ENCODE measurements at regions not wholly inside any gene's neighbourhood (a gene's known extent, or its start where the extent isn't known, plus 50 kb on each side); places are given as distances from the start of the nearest gene placed in this dataset.

DNA sequence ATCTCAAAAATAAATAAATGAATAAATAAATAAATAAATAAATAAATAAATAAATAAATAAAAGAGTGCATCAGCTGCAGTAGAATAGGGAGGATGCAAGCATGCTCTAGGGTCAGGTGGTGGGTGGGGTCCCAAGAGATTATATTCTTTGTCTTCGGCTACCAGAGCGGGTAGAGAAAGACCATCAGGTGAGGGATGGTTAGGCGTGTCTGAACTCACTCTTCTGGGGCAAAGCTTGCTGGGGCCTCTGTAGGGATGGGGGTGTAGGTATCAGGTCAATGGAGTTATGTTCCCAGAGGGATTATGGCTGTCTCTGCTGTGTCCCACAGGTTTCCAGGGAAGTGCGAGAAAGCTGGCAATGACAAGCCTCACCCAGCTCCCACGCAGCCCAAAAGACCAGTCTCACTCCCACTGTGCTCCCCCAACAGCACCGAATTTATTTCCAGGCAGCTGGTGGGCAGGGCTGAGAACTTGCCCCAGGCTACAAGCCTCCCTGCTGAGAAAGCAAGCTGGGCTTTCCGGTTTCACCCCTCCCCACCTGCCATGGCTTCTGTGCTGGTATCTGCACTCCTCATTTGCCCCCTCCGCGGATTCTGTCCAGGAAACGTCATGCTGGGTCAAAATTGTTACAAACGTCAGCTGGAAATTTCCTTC, 180.8 kb downstream of the LURAP1L start:
- TF ChIP-seq, protein P1, sequence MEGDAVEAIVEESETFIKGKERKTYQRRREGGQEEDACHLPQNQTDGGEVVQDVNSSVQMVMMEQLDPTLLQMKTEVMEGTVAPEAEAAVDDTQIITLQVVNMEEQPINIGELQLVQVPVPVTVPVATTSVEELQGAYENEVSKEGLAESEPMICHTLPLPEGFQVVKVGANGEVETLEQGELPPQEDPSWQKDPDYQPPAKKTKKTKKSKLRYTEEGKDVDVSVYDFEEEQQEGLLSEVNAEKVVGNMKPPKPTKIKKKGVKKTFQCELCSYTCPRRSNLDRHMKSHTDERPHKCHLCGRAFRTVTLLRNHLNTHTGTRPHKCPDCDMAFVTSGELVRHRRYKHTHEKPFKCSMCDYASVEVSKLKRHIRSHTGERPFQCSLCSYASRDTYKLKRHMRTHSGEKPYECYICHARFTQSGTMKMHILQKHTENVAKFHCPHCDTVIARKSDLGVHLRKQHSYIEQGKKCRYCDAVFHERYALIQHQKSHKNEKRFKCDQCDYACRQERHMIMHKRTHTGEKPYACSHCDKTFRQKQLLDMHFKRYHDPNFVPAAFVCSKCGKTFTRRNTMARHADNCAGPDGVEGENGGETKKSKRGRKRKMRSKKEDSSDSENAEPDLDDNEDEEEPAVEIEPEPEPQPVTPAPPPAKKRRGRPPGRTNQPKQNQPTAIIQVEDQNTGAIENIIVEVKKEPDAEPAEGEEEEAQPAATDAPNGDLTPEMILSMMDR (IDR thresholded peaks at IDR 0.05; ENCODE audit: insufficient read depth, low read depth, low read length, missing control alignments), result no peak
- DNase-seq (ENCODE audit: low read depth), result no peak

DNA sequence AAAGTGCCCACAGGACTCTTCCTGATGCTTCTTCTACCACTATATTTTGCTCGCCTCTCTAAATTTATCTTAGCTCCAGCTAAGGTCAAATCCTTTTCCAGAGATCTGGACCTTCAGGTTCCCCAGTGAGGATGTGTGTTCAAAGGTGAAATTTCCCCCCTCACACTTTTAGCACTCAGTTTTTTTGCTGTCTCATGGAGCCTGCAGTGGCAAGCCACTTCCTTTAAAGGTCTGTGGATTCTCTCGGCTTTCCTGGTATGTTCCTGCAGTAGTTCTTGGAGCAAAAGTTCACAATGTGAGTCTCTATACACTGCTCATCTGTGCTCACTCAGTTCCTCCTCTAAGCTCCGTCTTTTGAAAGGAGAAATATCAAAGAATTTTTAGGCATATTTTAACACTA, 181.4 kb downstream of the LURAP1L start:
- TF ChIP-seq, protein P1 (IDR thresholded peaks at IDR 0.05; ENCODE audit: insufficient read depth, low read depth, low read length, missing control alignments), result no peak
- no peak overlapping the region for H3K4me3 ChIP-seq (ENCODE audit: low read depth, low read length)
- DNase-seq (ENCODE audit: low read depth), result no peak

More for the DNA sequence above, 180.8 kb downstream of the LURAP1L start:
- H3K4me3 ChIP-seq (ENCODE audit: low read depth, low read length), result no peak overlapping the region

DNA sequence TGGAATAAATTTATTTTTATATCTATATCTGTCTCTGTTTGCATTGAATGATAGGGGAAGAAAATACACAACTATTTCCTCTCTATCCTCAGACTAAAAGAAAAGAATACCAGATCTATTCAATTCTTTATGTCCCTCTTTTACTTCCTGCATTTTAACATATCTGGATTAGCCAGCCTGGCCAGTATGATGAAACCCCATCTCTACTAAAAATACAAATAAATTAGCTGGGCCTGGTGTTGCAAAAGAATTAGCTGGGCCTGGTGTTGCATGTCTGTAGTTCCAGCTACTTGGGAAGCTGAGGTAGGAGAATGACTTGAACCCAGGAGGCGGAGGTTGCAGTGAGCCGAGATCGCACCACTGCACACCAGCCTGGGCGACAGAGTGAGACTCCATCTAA, 182.0 kb downstream of the LURAP1L start:
- H3K4me3 ChIP-seq (ENCODE audit: low read depth, low read length), result no peak overlapping the region
- TF ChIP-seq, protein P1 (IDR thresholded peaks at IDR 0.05; ENCODE audit: insufficient read depth, low read depth, low read length, missing control alignments), result no peak
- no peak for DNase-seq (ENCODE audit: low read depth)

DNA sequence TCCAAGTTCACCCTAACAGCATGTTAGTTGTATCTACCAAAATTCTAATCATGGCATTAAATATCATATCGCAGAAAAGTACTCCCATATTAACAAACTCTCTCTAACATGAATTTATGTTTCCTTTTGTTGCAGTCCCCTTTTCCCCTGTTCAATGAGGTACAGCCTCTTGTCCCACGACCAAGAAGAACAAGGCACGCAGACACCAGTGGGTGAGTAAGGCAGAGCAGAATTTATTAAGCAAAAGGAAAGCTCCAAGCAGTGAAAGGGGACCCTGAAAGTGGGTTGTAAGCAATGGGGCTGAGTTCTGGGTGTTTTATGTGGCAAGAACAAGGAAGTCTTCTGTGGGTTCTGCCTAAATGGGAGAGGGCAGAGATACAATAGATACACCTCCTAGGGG, 183.5 kb downstream of the LURAP1L start:
- no peak for DNase-seq (ENCODE audit: low read depth)
- TF ChIP-seq, protein P1 (IDR thresholded peaks at IDR 0.05; ENCODE audit: insufficient read depth, low read depth, low read length, missing control alignments), result no peak
- no peak overlapping the region for H3K4me3 ChIP-seq (ENCODE audit: low read depth, low read length)

DNA sequence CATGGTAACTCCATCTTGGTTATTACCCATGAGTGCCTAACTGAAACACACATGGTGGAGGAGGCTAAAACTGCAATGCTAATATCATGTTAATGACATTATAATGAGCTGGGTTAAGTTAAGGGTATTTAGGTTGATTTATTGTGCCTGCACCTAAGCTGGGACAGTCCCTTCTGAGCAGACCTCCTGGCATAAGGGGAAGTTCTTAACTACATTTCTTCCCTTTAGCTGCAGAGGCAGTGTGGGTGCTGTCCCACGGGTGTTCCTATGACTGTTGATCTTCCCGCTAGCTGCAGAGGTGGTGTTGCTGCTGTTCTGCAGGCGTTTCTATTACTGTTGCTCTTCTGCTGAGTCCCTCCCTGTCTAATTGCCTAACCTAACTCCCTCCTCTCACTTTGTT, 183.9 kb downstream of the LURAP1L start:
- TF ChIP-seq, protein P1 (IDR thresholded peaks at IDR 0.05; ENCODE audit: insufficient read depth, low read depth, low read length, missing control alignments), result no peak
- no peak overlapping the region for H3K4me3 ChIP-seq (ENCODE audit: low read depth, low read length)
- no peak for DNase-seq (ENCODE audit: low read depth)

DNA sequence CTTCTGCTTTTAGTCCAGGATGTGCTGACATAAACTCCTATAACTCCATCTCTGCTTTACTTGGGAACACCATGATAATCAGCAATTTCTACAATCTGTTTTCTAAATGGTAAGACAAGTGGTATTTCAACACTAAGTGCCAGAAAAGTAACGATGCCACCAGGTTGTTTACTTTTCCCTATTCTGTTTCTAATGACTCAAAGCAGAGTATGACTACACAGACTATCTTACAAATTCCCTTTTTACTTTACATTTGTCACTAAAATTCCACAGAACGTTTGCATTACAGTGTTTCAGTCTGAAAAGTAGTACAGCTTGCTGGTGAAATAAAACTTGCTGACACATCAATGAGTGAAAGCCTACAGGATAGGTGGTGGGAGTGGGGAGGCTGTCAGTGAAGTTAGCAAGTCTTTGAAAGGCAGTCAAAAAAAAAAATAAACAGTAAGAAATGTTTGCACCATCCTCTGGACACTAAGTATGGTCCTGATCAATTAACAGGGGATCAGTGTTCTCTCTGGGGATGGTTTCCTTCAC, 186.5 kb downstream of the LURAP1L start:
- H3K4me3 ChIP-seq (ENCODE audit: low read depth, low read length), result no peak overlapping the region
- no peak for DNase-seq (ENCODE audit: low read depth)
- TF ChIP-seq, protein P1 (IDR thresholded peaks at IDR 0.05; ENCODE audit: insufficient read depth, low read depth, low read length, missing control alignments), result no peak

DNA sequence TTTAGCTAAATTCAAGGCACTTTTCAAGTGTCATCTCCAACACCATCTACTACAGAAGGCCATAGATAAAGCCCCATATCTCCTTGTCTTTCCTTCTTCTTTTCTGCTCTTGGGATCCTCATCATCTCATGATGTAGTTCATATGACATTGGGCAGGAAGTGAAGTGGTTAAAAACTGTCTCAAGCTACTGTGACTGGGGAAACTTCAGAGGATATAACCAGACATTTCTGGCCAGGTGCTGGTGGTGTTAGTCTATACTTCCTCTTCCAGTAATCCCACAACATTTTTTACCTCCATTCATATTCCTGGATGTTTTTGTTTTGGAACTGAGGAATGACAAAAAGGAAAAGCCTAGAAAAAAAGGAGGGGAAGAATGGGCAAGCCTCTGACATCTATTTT, 188.7 kb downstream of the LURAP1L start:
- TF ChIP-seq, protein P1 (IDR thresholded peaks at IDR 0.05; ENCODE audit: insufficient read depth, low read depth, low read length, missing control alignments), result no peak
- no peak overlapping the region for H3K4me3 ChIP-seq (ENCODE audit: low read depth, low read length)
- no peak for DNase-seq (ENCODE audit: low read depth)

Measured in GM12865 (cell line).